ENCODE measurements at regions not wholly inside any gene's neighbourhood (a gene's known extent, or its start where the extent isn't known, plus 50 kb on each side); places are given as distances from the start of the nearest gene placed in this dataset.

GRCh38 chr18:55840601-55841170 lies 252.7 kb upstream of the TCF4 start:
- TF ChIP-seq CTCF (IDR thresholded peaks at IDR 0.05) (no peak), POLR2A (IDR thresholded peaks at IDR 0.05) (no peak)
